GM06990 (cell line): ENCODE measurements at regions not wholly inside any gene's neighbourhood (a gene's known extent, or its start where the extent isn't known, plus 50 kb on each side); places are given as distances from the start of the nearest gene placed in this dataset.

Experiments used
- DNase-seq: peaks from one replicate; pipeline ENCODE4 v3.0.0-alpha.2; 2011; ENCODE audit not compliant: insufficient read length; ENCODE audit errors: extremely low read depth
- H3K27me3 ChIP-seq: replicated peaks from 2 replicates; pipeline ENCODE4 v1.6.0; 2011; ENCODE audit warnings: low read length; ENCODE audit not compliant: control insufficient read depth, insufficient read depth
- H3K36me3 ChIP-seq: 2 replicates; pipeline ENCODE4 v1.5.1; 2011; ENCODE audit warnings: low read length; ENCODE audit not compliant: control insufficient read depth, insufficient read depth
- H3K4me3 ChIP-seq: replicated peaks from 2 replicates; pipeline ENCODE4 v1.5.1; 2011; ENCODE audit warnings: low read depth, mild to moderate bottlenecking, control low read depth, low read length
- TF ChIP-seq, protein P1 (sequence below): IDR thresholded peaks from 2 replicates; pipeline ENCODE4 v1.5.1; 2011; ENCODE audit warnings: low read length, control low read depth, mild to moderate bottlenecking, inconsistent platforms; ENCODE audit not compliant: insufficient read depth, poor library complexity, severe bottlenecking

DNA sequence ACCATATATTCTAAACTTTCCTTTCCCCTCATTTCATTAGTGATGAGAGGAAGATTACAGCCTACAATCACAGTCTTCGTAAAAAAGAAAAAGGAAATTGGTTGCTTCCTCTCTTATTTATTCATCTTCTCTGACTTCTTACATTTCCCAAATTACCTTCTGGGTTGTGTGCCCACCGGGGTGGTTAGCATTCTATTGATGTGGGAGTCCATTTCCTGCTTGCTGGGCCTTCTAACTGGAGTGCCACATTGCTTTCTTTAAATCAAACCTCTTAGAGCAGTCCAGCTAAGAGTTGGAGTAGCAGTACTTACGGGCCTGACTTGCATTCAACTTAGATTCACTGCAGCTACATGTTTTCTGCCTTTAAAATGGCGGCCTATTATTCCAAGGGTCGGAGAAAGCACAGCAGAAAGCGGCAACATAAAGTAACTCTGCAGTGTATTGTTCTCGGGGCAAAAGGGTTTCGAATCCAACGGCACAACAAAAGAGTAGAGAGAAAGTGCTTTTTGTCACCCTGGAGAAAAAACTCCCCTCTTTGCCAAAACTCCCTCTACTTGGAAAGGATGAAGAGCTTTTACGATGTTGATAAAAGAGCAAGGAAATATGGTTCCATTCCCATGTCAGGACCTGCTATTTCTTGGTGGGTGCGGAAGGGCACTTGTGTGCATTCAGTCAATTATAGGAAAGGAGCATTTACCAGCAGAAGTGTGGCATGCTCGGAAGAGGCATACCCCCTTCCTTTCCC is 110.6 kb upstream of the DLX2 start:
- Histone ChIP-seq H3K4me3 (no peak overlapping the region), H3K27me3 (no peaks in the 10 kb centered on the region; the same call in none of the 2 replicates), H3K36me3 (no peaks in the 10 kb centered on the region)
- TF ChIP-seq, protein P1, sequence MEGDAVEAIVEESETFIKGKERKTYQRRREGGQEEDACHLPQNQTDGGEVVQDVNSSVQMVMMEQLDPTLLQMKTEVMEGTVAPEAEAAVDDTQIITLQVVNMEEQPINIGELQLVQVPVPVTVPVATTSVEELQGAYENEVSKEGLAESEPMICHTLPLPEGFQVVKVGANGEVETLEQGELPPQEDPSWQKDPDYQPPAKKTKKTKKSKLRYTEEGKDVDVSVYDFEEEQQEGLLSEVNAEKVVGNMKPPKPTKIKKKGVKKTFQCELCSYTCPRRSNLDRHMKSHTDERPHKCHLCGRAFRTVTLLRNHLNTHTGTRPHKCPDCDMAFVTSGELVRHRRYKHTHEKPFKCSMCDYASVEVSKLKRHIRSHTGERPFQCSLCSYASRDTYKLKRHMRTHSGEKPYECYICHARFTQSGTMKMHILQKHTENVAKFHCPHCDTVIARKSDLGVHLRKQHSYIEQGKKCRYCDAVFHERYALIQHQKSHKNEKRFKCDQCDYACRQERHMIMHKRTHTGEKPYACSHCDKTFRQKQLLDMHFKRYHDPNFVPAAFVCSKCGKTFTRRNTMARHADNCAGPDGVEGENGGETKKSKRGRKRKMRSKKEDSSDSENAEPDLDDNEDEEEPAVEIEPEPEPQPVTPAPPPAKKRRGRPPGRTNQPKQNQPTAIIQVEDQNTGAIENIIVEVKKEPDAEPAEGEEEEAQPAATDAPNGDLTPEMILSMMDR: no peak
- DNase-seq: no peak

DNA sequence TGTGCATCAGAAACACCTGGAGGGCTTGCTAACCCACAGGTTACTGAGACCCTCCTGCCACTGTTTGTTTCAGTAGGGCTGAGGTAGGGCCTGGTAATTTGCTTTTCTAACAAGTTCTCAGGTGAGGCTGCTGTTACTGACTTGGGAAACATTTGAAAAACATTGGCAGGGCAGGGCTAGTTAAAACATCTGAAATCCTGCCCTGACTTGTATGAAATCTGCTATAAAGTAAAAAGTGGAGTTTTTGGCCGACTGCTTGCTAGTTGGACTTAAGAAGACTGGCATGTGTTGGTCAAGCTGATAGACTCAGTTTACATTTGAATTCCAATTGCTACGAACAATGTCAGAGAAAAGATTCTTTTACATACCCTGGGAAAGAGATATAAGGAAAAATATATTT is 111.6 kb upstream of the DLX2 start:
- DNase-seq: no peak
- TF ChIP-seq, protein P1: no peak
- Histone ChIP-seq H3K36me3 (no peaks in the 10 kb centered on the region), H3K4me3 (no peak overlapping the region), H3K27me3 (no peaks in the 10 kb centered on the region; the same call in none of the 2 replicates)

- no peaks in the 10 kb centered on the region for H3K36me3 ChIP-seq
- DNase-seq: no peak
- TF ChIP-seq, protein P1: no peak
- no peaks in the 10 kb centered on the region; the same call in none of the 2 replicates for H3K27me3 ChIP-seq
- H3K4me3 ChIP-seq: no peak overlapping the region
These were observed 112.7 kb upstream of the DLX2 start for GRCh38 chr2:172215172-172215935.

- DNase-seq: no peak
- TF ChIP-seq, protein P1: no peak
- no peaks in the 10 kb centered on the region for H3K36me3 ChIP-seq
- H3K4me3 ChIP-seq: no peak overlapping the region
- H3K27me3 ChIP-seq: no peaks in the 10 kb centered on the region; the same call in none of the 2 replicates
These were observed 113.2 kb upstream of the DLX2 start for GRCh38 chr2:172215936-172216335.

GRCh38 chr2:172216477-172216876 is 113.8 kb upstream of the DLX2 start:
- Histone ChIP-seq H3K4me3 (no peak overlapping the region), H3K27me3 (no peaks in the 10 kb centered on the region; the same call in none of the 2 replicates), H3K36me3 (no peaks in the 10 kb centered on the region)
- no peak for DNase-seq
- TF ChIP-seq, protein P1: no peak
